DND-41 (cell line): ENCODE measurements at regions not wholly inside any gene's neighbourhood (a gene's known extent, or its start where the extent isn't known, plus 50 kb on each side); places are given as distances from the start of the nearest gene placed in this dataset.

Source experiments
- CTCF ChIP-seq: IDR thresholded peaks from 2 replicates; pipeline ENCODE4 v1.5.1; 2012; ENCODE audit warnings: borderline replicate concordance, low read length, moderate library complexity, mild to moderate bottlenecking; ENCODE audit not compliant: poor library complexity, severe bottlenecking; ENCODE audit errors: extremely low read depth
- EZH2 ChIP-seq: IDR thresholded peaks from 3 replicates; pipeline ENCODE4 v1.6.1; 2012; ENCODE audit warnings: borderline replicate concordance, low read depth, mild to moderate bottlenecking, moderate library complexity, low read length, inconsistent platforms; ENCODE audit not compliant: severe bottlenecking

GRCh38 chr14:30356438-30357202, 202.3 kb upstream of the G2E3 start:
- TF ChIP-seq CTCF (no peak), EZH2 (no peak)
